ENCODE measurements at regions not wholly inside any gene's neighbourhood (a gene's known extent, or its start where the extent isn't known, plus 50 kb on each side); places are given as distances from the start of the nearest gene placed in this dataset.

DNA sequence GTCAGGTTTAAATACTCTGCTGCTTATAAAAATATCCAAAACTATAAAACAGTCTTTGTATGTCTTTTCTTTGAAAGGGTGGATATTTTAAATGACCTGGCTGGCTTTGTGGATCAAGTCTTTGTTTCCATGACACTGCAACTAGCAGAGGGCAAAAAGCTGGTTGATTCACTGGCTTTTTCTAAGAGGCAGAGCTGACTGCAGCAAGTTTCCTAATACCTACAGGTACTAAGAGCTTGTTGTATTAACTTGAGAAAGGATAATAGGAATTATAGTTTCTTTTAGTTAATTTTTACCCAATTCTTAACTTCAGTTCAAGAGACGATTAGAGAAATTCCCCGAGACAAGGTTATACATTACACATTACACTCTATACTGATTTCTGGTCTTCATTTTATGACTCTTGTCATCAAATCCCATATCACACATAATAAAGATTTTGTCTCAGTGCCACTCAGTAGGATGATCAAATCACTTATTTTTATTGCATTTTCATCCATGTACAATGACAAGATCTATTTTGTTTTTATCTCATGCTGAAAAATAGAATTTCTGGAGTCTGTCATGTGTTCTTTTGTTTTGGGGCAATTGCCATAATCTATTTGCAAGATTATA is 120.1 kb upstream of the RIMS1 start:
- no peak overlapping the region for H4K8ac ChIP-seq (ENCODE audit: low read depth, low read length)
- no peak overlapping the region for H3K18ac ChIP-seq (ENCODE audit: low read length)
- H3K9ac ChIP-seq (ENCODE audit: low read depth, low read length, poor library complexity), result no peak overlapping the region
- no peak overlapping the region for H4K91ac ChIP-seq (ENCODE audit: low read depth, low read length, poor library complexity)
- H3K4me1 ChIP-seq (ENCODE audit: control insufficient read depth in 2 of 2, insufficient read depth in 1 of 2, low read depth in 1 of 2, low read length in 2 of 2), result no peaks in the 10 kb centered on the region
- H3K27me3 ChIP-seq (ENCODE audit: control insufficient read depth in 3 of 3, insufficient read depth in 3 of 3, low read depth in 1 of 3, low read length in 3 of 3), result no peaks in the 10 kb centered on the region
- no peak overlapping the region for H3K4me2 ChIP-seq (ENCODE audit: insufficient read depth, low read length, poor library complexity, severe bottlenecking)
- no peak overlapping the region for H2AK5ac ChIP-seq (ENCODE audit: low read depth, low read length)
- H3K14ac ChIP-seq (ENCODE audit: low read length), result no peak overlapping the region
- no peak overlapping the region for H2AFZ ChIP-seq (ENCODE audit: low read length)
- no peak overlapping the region for H3K4me3 ChIP-seq (ENCODE audit: low read length in 2 of 2)
- H3K9me3 ChIP-seq (replicated peaks in 1 of 2; ENCODE audit: control insufficient read depth in 2 of 2, insufficient read depth in 1 of 2, low read depth in 1 of 2, low read length in 2 of 2), result no peaks in the 10 kb centered on the region
- H3K36me3 ChIP-seq (replicated peaks in 1 of 2; ENCODE audit: control insufficient read depth in 2 of 2, insufficient read depth in 2 of 2, low read length in 2 of 2), result no peaks in the 10 kb centered on the region
- no peak overlapping the region for H2BK120ac ChIP-seq (ENCODE audit: low read depth, low read length)
- H2BK12ac ChIP-seq (ENCODE audit: low read length), result no peak overlapping the region
- no peak overlapping the region for H2BK5ac ChIP-seq (ENCODE audit: low read length)
- H3K27ac ChIP-seq (replicated peaks; ENCODE audit: low read length), result no peak overlapping the region
- H3K79me1 ChIP-seq (ENCODE audit: low read depth, low read length), result no peaks in the 10 kb centered on the region
- H3K23ac ChIP-seq (ENCODE audit: low read depth, low read length, poor library complexity), result no peak overlapping the region
- H2BK15ac ChIP-seq (ENCODE audit: low read length), result no peak overlapping the region
- no peak for DNase-seq (ENCODE audit: low spot score)
- H3K4ac ChIP-seq (ENCODE audit: low read length), result no peak overlapping the region
- WGBS, 2 donors (ENCODE audit: extremely low coverage in 2 of 2, insufficient read length in 2 of 2, insufficient replicate concordance in 1 of 2), result no CpG with 5 or more reads among the region's 2 CpGs

DNA sequence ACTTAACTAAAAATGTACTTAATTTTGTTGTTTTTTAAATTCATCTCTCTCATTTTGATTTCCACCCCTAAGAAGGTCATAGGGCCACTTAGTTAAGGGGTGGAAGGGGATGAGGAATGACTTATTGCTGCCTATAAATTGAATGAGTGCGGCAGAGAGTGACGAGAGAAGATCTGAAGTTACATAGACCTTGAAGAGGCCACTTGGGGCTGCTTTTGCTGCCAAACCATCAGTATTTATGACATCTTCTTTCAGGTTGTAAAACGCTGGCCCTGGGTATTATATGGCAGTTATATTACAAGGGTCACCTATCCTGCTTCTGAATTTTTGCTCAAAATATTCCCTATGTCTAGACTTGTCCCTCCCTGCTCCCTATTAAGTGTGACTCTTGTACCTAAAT is 119.6 kb upstream of the RIMS1 start:
- Histone ChIP-seq H2BK5ac (ENCODE audit: low read length) (no peak overlapping the region), H3K4me2 (ENCODE audit: insufficient read depth, low read length, poor library complexity, severe bottlenecking) (no peak overlapping the region), H2BK12ac (ENCODE audit: low read length) (no peak overlapping the region), H2BK120ac (ENCODE audit: low read depth, low read length) (no peak overlapping the region), H2BK15ac (ENCODE audit: low read length) (no peak overlapping the region), H3K27me3 (ENCODE audit: control insufficient read depth in 3 of 3, insufficient read depth in 3 of 3, low read depth in 1 of 3, low read length in 3 of 3) (no peaks in the 10 kb centered on the region), H3K27ac (replicated peaks; ENCODE audit: low read length) (no peak overlapping the region), H3K4ac (ENCODE audit: low read length) (no peak overlapping the region), H2AK5ac (ENCODE audit: low read depth, low read length) (no peak overlapping the region), H3K36me3 (replicated peaks in 1 of 2; ENCODE audit: control insufficient read depth in 2 of 2, insufficient read depth in 2 of 2, low read length in 2 of 2) (no peaks in the 10 kb centered on the region), H3K4me3 (ENCODE audit: low read length in 2 of 2) (no peak overlapping the region), H3K18ac (ENCODE audit: low read length) (no peak overlapping the region), H3K9me3 (replicated peaks in 1 of 2; ENCODE audit: control insufficient read depth in 2 of 2, insufficient read depth in 1 of 2, low read depth in 1 of 2, low read length in 2 of 2) (no peaks in the 10 kb centered on the region), H4K8ac (ENCODE audit: low read depth, low read length) (no peak overlapping the region), H2AFZ (ENCODE audit: low read length) (no peak overlapping the region), H3K4me1 (ENCODE audit: control insufficient read depth in 2 of 2, insufficient read depth in 1 of 2, low read depth in 1 of 2, low read length in 2 of 2) (no peaks in the 10 kb centered on the region), H3K14ac (ENCODE audit: low read length) (no peak overlapping the region), H3K23ac (ENCODE audit: low read depth, low read length, poor library complexity) (no peak overlapping the region), H3K79me1 (ENCODE audit: low read depth, low read length) (no peaks in the 10 kb centered on the region), H4K91ac (ENCODE audit: low read depth, low read length, poor library complexity) (no peak overlapping the region), H3K9ac (ENCODE audit: low read depth, low read length, poor library complexity) (no peak overlapping the region)
- no CpG with 5 or more reads among the region's 3 CpGs for WGBS, 2 donors (ENCODE audit: extremely low coverage in 2 of 2, insufficient read length in 2 of 2, insufficient replicate concordance in 1 of 2)
- no peak for DNase-seq (ENCODE audit: low spot score)

DNA sequence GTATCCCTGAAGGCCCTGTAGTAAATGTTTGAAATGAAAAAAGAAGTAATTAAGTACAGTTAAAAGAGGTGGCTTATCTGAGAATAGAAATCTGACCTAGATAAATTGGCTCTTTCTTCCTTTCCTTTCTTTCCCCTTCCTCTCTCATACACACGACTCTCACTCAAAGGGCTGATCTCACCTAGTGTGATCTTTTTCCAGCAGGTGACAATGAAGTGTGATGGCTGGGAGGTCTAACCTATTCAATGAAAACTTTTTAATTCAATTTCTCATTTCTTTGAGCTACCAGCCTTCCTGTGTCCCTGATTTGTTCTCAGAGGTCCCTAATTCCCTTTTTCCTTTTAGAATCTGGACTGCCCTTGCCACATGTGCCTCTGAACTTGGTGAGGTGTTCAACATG is 118.0 kb upstream of the RIMS1 start:
- H3K14ac ChIP-seq (ENCODE audit: low read length), result no peak overlapping the region
- no peaks in the 10 kb centered on the region for H3K27me3 ChIP-seq (ENCODE audit: control insufficient read depth in 3 of 3, insufficient read depth in 3 of 3, low read depth in 1 of 3, low read length in 3 of 3)
- H3K36me3 ChIP-seq (replicated peaks in 1 of 2; ENCODE audit: control insufficient read depth in 2 of 2, insufficient read depth in 2 of 2, low read length in 2 of 2), result no peaks in the 10 kb centered on the region
- no peak overlapping the region for H3K9ac ChIP-seq (ENCODE audit: low read depth, low read length, poor library complexity)
- no peak overlapping the region for H3K27ac ChIP-seq (replicated peaks; ENCODE audit: low read length)
- H4K91ac ChIP-seq (ENCODE audit: low read depth, low read length, poor library complexity), result no peak overlapping the region
- H3K23ac ChIP-seq (ENCODE audit: low read depth, low read length, poor library complexity), result no peak overlapping the region
- DNase-seq (ENCODE audit: low spot score), result no peak
- H2BK15ac ChIP-seq (ENCODE audit: low read length), result no peak overlapping the region
- H3K4me2 ChIP-seq (ENCODE audit: insufficient read depth, low read length, poor library complexity, severe bottlenecking), result no peak overlapping the region
- H2BK12ac ChIP-seq (ENCODE audit: low read length), result no peak overlapping the region
- H3K9me3 ChIP-seq (replicated peaks in 1 of 2; ENCODE audit: control insufficient read depth in 2 of 2, insufficient read depth in 1 of 2, low read depth in 1 of 2, low read length in 2 of 2), result no peaks in the 10 kb centered on the region
- no peak overlapping the region for H3K18ac ChIP-seq (ENCODE audit: low read length)
- H2AFZ ChIP-seq (ENCODE audit: low read length), result no peak overlapping the region
- H3K4me1 ChIP-seq (ENCODE audit: control insufficient read depth in 2 of 2, insufficient read depth in 1 of 2, low read depth in 1 of 2, low read length in 2 of 2), result no peaks in the 10 kb centered on the region
- no CpG with 5 or more reads among the region's 1 CpG for WGBS, 2 donors (ENCODE audit: extremely low coverage in 2 of 2, insufficient read length in 2 of 2, insufficient replicate concordance in 1 of 2)
- no peaks in the 10 kb centered on the region for H3K79me1 ChIP-seq (ENCODE audit: low read depth, low read length)
- no peak overlapping the region for H2BK120ac ChIP-seq (ENCODE audit: low read depth, low read length)
- no peak overlapping the region for H2BK5ac ChIP-seq (ENCODE audit: low read length)
- no peak overlapping the region for H3K4ac ChIP-seq (ENCODE audit: low read length)
- no peak overlapping the region for H3K4me3 ChIP-seq (ENCODE audit: low read length in 2 of 2)
- H4K8ac ChIP-seq (ENCODE audit: low read depth, low read length), result no peak overlapping the region
- H2AK5ac ChIP-seq (ENCODE audit: low read depth, low read length), result no peak overlapping the region

DNA sequence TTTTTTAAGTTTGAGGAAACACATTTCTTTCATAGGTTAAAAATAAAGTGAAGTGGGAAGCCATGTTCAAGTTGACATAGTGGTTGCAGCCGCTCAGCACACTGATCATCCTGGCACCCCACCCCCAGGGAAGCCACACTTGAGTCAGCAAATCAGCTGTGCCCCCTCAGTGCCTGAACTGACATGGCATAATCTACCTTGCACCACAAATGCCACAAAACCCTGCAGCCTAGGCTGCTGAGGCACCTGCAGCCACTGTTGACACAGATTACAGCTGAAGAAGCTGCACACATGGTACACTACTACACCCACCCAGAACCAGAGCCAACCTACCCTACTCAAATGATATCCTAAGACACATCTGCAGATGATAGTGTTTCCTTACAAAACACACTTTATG is 77.5 kb upstream of the RIMS1 start:
- Histone ChIP-seq H4K8ac (ENCODE audit: low read depth, low read length) (no peak overlapping the region), H3K27ac (replicated peaks; ENCODE audit: low read length) (no peak overlapping the region), H3K23ac (ENCODE audit: low read depth, low read length, poor library complexity) (no peak overlapping the region), H3K18ac (ENCODE audit: low read length) (no peak overlapping the region), H2BK15ac (ENCODE audit: low read length) (no peak overlapping the region), H3K27me3 (ENCODE audit: control insufficient read depth in 3 of 3, insufficient read depth in 3 of 3, low read depth in 1 of 3, low read length in 3 of 3) (no peaks in the 10 kb centered on the region), H2BK12ac (ENCODE audit: low read length) (no peak overlapping the region), H3K14ac (ENCODE audit: low read length) (no peak overlapping the region), H3K9ac (ENCODE audit: low read depth, low read length, poor library complexity) (no peak overlapping the region), H4K91ac (ENCODE audit: low read depth, low read length, poor library complexity) (no peak overlapping the region), H2AFZ (ENCODE audit: low read length) (no peak overlapping the region), H2BK5ac (ENCODE audit: low read length) (no peak overlapping the region), H3K4me2 (ENCODE audit: insufficient read depth, low read length, poor library complexity, severe bottlenecking) (no peak overlapping the region), H3K79me1 (ENCODE audit: low read depth, low read length) (no peaks in the 10 kb centered on the region), H3K4me1 (ENCODE audit: control insufficient read depth in 2 of 2, insufficient read depth in 1 of 2, low read depth in 1 of 2, low read length in 2 of 2) (no peaks in the 10 kb centered on the region), H3K4ac (ENCODE audit: low read length) (no peak overlapping the region), H3K36me3 (replicated peaks in 1 of 2; ENCODE audit: control insufficient read depth in 2 of 2, insufficient read depth in 2 of 2, low read length in 2 of 2) (no peaks in the 10 kb centered on the region), H2AK5ac (ENCODE audit: low read depth, low read length) (no peak overlapping the region), H3K9me3 (replicated peaks in 1 of 2; ENCODE audit: control insufficient read depth in 2 of 2, insufficient read depth in 1 of 2, low read depth in 1 of 2, low read length in 2 of 2) (peaks cover 0 to 3% of the 10 kb centered on the region in 2 donors), H3K4me3 (ENCODE audit: low read length in 2 of 2) (peak overlapping the region in 1 of 2 donors; percentile 16), H2BK120ac (ENCODE audit: low read depth, low read length) (no peak overlapping the region)
- no peak for DNase-seq (ENCODE audit: low spot score)
- no CpG with 5 or more reads among the region's 1 CpG for WGBS, 2 donors (ENCODE audit: extremely low coverage in 2 of 2, insufficient read length in 2 of 2, insufficient replicate concordance in 1 of 2)
